ENCODE measurements at regions not wholly inside any gene's neighbourhood (a gene's known extent, or its start where the extent isn't known, plus 50 kb on each side); places are given as distances from the start of the nearest gene placed in this dataset.
"Not testable (repeated sequence)": the region's sequence is repeated elsewhere in the genome, so short reads cannot be mapped to it uniquely, and the experiment has no call there.

GRCh38 chr15:25250011-25250596 lies 188.7 kb downstream of the UBE3A start:
- ChIA-PET CTCF (no interaction called here), POLR2A (no interaction called here)
- no peak for DNase-seq (ENCODE audit: extremely low spot score)
- TF ChIP-seq FOXA1 (IDR thresholded peaks at IDR 0.05) (no peak), LEF1 (IDR thresholded peaks at IDR 0.05; ENCODE audit: borderline replicate concordance) (no peak), L3MBTL2 (conservative IDR thresholded peaks at IDR 0.05) (no peak), NFRKB (IDR thresholded peaks at IDR 0.05) (no peak)

DNA sequence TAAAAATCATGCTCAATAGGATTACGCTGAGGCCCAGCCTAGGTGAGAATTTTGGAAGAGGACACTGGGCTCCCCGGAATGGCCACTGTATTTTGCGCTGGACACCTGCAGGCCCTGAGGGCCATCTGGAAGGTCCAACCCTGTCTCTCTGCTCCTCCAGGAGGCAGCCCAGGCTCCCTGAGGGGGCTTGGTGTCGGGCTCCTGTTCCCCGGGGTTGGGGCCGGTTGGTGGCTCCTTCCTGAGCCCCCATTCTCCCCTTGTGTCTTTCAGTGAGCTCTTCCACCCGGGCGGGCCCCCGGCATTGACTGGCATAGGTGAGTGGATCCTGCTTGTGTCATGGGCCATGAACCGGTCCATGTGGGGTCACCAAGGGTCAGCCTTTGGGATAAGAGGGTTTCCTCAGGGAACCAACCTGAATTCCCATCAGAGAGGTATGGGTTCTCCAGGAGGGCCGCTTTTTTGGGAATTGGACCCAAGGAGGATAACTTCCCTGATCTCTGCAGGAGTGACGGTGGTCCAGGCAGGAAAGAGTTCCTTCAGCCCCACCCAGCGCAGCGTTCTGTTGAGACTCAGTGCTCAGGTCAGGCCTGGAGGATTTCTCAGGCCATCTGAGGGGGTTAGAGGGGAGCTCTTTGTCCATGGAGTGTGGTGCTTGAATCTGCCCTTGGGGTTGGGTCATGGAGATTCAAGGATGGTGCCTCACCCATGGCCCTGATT lies 187.8 kb downstream of the UBE3A start:
- no peak for TF ChIP-seq LEF1 (IDR thresholded peaks at IDR 0.05; ENCODE audit: borderline replicate concordance)
- no peak for TF ChIP-seq ARNT (IDR thresholded peaks at IDR 0.05)
- no peak for TF ChIP-seq TARDBP (IDR thresholded peaks at IDR 0.05)
- TF ChIP-seq NFRKB (IDR thresholded peaks at IDR 0.05) = no peak
- TF ChIP-seq PKNOX1 (IDR thresholded peaks at IDR 0.05) = no peak
- TF ChIP-seq SP1 (IDR thresholded peaks at IDR 0.05) = no peak
- TF ChIP-seq BHLHE40 (IDR thresholded peaks at IDR 0.05; ENCODE audit: borderline replicate concordance) = no peak
- no peak for TF ChIP-seq ELF4 (IDR thresholded peaks at IDR 0.05)
- no peak for TF ChIP-seq SUZ12 (IDR thresholded peaks at IDR 0.05)
- no peak for TF ChIP-seq L3MBTL2 (conservative IDR thresholded peaks at IDR 0.05)
- TF ChIP-seq FOXM1 (IDR thresholded peaks at IDR 0.05; ENCODE audit: borderline replicate concordance) = no peak
- TF ChIP-seq FOXK2 (IDR thresholded peaks at IDR 0.05) = no peak
- no peak for TF ChIP-seq ZNF384 (IDR thresholded peaks at IDR 0.05)
- DNase-seq (ENCODE audit: extremely low spot score) = no peak
- ChIA-PET POLR2A (no interaction called here), CTCF (no interaction called here)

- ChIA-PET POLR2A (no interaction called here), CTCF (no interaction called here)
- TF ChIP-seq ELF4 (IDR thresholded peaks at IDR 0.05) (no peak), SP1 (IDR thresholded peaks at IDR 0.05) (no peak), BHLHE40 (IDR thresholded peaks at IDR 0.05; ENCODE audit: borderline replicate concordance) (no peak), ZNF384 (IDR thresholded peaks at IDR 0.05) (no peak), FOXA1 (IDR thresholded peaks at IDR 0.05) (no peak), FOXK2 (IDR thresholded peaks at IDR 0.05) (no peak), LEF1 (IDR thresholded peaks at IDR 0.05; ENCODE audit: borderline replicate concordance) (no peak), PKNOX1 (IDR thresholded peaks at IDR 0.05) (no peak), SUZ12 (IDR thresholded peaks at IDR 0.05) (no peak), HDGF (IDR thresholded peaks at IDR 0.05; ENCODE audit: borderline replicate concordance) (no peak), L3MBTL2 (conservative IDR thresholded peaks at IDR 0.05) (no peak), NFRKB (IDR thresholded peaks at IDR 0.05) (no peak)
- DNase-seq (ENCODE audit: extremely low spot score) = no peak
Observed at GRCh38 chr15:25251700-25252390, 187.0 kb downstream of the UBE3A start.

GRCh38 chr15:25253048-25253973 lies 185.5 kb downstream of the UBE3A start:
- DNase-seq (ENCODE audit: extremely low spot score); CTCF ChIA-PET; POLR2A ChIA-PET: not testable (repeated sequence)

GRCh38 chr15:25268166-25268565 lies 170.7 kb downstream of the UBE3A start:
- DNase-seq (ENCODE audit: extremely low spot score) = no peak
- TF ChIP-seq CTBP1 (IDR thresholded peaks at IDR 0.05; ENCODE audit: borderline replicate concordance) (no peak), NFRKB (IDR thresholded peaks at IDR 0.05) (no peak), L3MBTL2 (conservative IDR thresholded peaks at IDR 0.05) (no peak), HDGF (IDR thresholded peaks at IDR 0.05; ENCODE audit: borderline replicate concordance) (no peak), ARNT (IDR thresholded peaks at IDR 0.05) (no peak), LEF1 (IDR thresholded peaks at IDR 0.05; ENCODE audit: borderline replicate concordance) (no peak), TARDBP (IDR thresholded peaks at IDR 0.05) (no peak), FOXA1 (IDR thresholded peaks at IDR 0.05) (no peak), FOXM1 (IDR thresholded peaks at IDR 0.05; ENCODE audit: borderline replicate concordance) (no peak), ZNF384 (IDR thresholded peaks at IDR 0.05) (no peak), PKNOX1 (IDR thresholded peaks at IDR 0.05) (no peak), SUZ12 (IDR thresholded peaks at IDR 0.05) (no peak), SP1 (IDR thresholded peaks at IDR 0.05) (no peak), ELF4 (IDR thresholded peaks at IDR 0.05) (no peak), FOXK2 (IDR thresholded peaks at IDR 0.05) (no peak), BHLHE40 (IDR thresholded peaks at IDR 0.05; ENCODE audit: borderline replicate concordance) (no peak)
- CTCF ChIA-PET = no interaction called here
- POLR2A ChIA-PET = no interaction called here
